Brain microvascular endothelial cell (primary cell): ENCODE measurements at regions not wholly inside any gene's neighbourhood (a gene's known extent, or its start where the extent isn't known, plus 50 kb on each side); places are given as distances from the start of the nearest gene placed in this dataset.

Experiments used
- DNase-seq: peaks from one replicate; pipeline ENCODE4 v3.0.0-alpha.2; 2020
- H3K27ac ChIP-seq: fragments of 250-450 bp; sonication (Bioruptor Pico); 2 replicates; pipeline ENCODE4 v1.5.1; 2020; ENCODE audit warnings: mild to moderate bottlenecking, moderate library complexity
- H3K27me3 ChIP-seq: fragments of 250-450 bp; sonication (Bioruptor Pico); replicated peaks from 2 replicates; pipeline ENCODE4 v1.5.1; 2020; ENCODE audit warnings: mild to moderate bottlenecking
- H3K36me3 ChIP-seq: fragments of 250-450 bp; sonication (Bioruptor Pico); replicated peaks from 2 replicates; pipeline ENCODE4 v1.5.1; 2020; ENCODE audit warnings: mild to moderate bottlenecking
- H3K4me3 ChIP-seq: 2 replicates; pipeline ENCODE4 v1.5.1; 2011; ENCODE audit warnings: low read depth, mild to moderate bottlenecking, control low read depth, low read length, moderate library complexity
- CTCF ChIP-seq: IDR thresholded peaks from 2 replicates; pipeline ENCODE4 v1.5.1; 2011; ENCODE audit warnings: low read depth, mild to moderate bottlenecking, moderate library complexity, low read length, control low read depth, inconsistent platforms; ENCODE audit errors: missing control alignments
- in situ Hi-C: cut with HindIII; loops from 2 replicates; pipeline ENCODE4 v1.10.0; 2017; ENCODE audit warnings: low sequenced_read_pairs, low pct_ligation_motif_present

DNA sequence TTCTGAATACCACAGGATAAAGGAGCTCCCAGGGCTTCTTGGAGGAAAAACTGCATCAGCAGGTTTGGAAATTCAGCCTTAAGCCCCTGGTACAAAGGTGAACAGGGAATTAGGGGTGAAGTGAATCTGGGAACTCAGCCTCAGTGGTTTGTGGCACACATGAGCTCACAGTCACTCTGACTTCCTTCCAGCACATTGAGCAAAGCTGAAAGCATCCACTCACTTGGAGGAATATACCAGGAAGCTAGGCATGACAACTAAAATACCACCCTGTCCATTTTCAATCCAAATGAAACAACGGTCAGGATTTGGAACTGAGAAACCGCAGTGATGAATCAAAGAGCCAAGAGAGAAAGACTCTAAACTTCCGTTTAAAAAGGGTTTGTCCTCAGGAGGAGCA lies 216.1 kb downstream of the ICOS start:
- no peak overlapping the region for H3K27ac ChIP-seq
- in situ Hi-C loops = no loop called here
- no peak overlapping the region for H3K4me3 ChIP-seq
- DNase-seq = no peak
- no peak for TF ChIP-seq CTCF
- H3K27me3 ChIP-seq = no peaks in the 10 kb centered on the region
- no peaks in the 10 kb centered on the region for H3K36me3 ChIP-seq

GRCh38 chr2:204154863-204155262 lies 218.3 kb downstream of the ICOS start:
- in situ Hi-C loops = no loop called here
- H3K36me3 ChIP-seq = no peaks in the 10 kb centered on the region
- no peak for DNase-seq
- no peak for TF ChIP-seq CTCF
- H3K4me3 ChIP-seq = no peak overlapping the region
- H3K27me3 ChIP-seq = no peaks in the 10 kb centered on the region
- no peak overlapping the region for H3K27ac ChIP-seq

DNA sequence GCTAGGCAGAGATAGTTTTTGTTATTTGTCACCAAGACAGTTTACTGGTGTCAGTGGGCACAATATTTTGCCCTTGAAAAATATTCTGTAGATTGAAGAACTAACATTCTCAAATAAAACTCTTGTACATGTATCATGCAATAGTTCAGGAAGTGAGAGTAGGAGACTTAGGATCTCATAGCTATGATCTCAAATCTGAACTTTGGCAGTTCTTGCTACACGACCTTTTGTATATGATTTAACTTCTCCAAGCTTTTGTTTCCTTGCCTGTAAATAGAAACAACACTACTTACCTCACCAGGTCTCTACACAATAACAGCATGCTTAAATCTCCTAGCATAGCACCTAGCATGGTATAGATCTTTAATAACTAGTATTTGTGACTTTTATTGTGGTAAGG lies 219.9 kb downstream of the ICOS start:
- no peak for DNase-seq
- H3K27ac ChIP-seq = no peak overlapping the region
- H3K27me3 ChIP-seq = no peaks in the 10 kb centered on the region
- H3K36me3 ChIP-seq = no peaks in the 10 kb centered on the region
- TF ChIP-seq CTCF = no peak
- no peak overlapping the region for H3K4me3 ChIP-seq
- in situ Hi-C loops = no loop called here

DNA sequence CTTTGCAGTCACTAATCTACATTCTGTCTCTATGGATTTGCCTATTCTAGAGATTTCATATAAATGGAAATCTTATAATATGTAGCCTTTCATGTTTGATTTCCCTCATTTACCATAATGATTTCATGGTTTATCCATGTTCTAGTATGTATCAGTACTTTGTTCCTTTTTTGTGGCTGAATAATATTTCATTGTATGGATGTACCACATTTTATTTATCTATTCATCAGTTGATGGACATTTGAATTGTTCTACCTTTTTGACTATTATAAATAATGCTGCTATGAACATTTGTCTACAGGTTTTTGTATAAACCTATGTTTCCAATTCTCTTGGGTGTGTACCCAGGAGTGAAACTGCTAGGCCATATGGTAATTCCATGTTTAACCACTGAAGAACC lies 221.1 kb downstream of the ICOS start:
- TF ChIP-seq CTCF = no peak
- Histone ChIP-seq H3K4me3 (no peak overlapping the region), H3K27ac (no peak overlapping the region), H3K27me3 (no peaks in the 10 kb centered on the region), H3K36me3 (no peaks in the 10 kb centered on the region)
- DNase-seq = no peak
- in situ Hi-C loops = no loop called here

DNA sequence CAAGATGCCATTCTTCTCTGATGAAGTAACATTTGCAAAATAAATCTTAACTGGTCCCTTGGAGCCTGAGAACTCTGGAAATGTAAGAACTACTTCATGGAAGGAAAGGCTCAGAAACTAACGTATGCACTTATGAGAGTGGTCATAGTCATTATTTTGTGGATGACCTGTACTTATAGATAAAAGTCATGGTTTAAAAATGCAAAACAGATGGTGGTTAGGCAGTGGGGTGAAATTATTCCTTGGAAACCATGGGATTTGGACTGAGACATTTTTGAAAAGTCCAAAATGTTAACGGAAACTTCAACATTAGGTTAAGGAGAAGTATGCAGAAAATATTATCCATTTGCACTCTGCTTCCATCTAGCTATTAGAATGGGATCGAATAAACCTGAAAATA lies 223.0 kb downstream of the ICOS start:
- no peak for DNase-seq
- H3K4me3 ChIP-seq = no peak overlapping the region
- no peaks in the 10 kb centered on the region for H3K27me3 ChIP-seq
- in situ Hi-C loops = no loop called here
- no peaks in the 10 kb centered on the region for H3K36me3 ChIP-seq
- H3K27ac ChIP-seq = no peak overlapping the region
- TF ChIP-seq CTCF = no peak

DNA sequence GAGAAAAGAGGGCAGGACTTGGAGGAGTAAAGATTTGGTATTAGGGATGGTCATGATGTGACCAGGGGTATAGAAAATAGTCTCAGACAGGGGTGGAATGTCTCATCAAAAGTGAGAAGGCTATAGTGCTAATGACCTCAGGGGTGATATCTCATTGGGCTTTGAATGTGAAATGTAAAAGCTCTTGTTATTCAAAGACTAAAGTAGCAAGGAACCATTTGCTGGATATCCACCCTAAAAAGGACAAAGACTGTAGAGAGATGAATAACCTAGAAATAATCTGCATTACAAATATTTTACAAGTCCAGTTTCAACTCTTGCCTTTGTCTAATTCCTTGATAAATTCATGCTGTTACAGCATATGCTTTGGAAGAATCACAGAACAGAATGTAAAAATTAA lies 224.4 kb downstream of the ICOS start:
- in situ Hi-C loops = no loop called here
- H3K27ac ChIP-seq = no peak overlapping the region
- no peak for TF ChIP-seq CTCF

More for the DNA sequence above, 224.4 kb downstream of the ICOS start:
- no peak overlapping the region for H3K4me3 ChIP-seq
- no peaks in the 10 kb centered on the region for H3K27me3 ChIP-seq
- H3K36me3 ChIP-seq = no peaks in the 10 kb centered on the region
- DNase-seq = no peak
